Thoracic aorta (tissue), 2 donors: ENCODE measurements at regions not wholly inside any gene's neighbourhood (a gene's known extent, or its start where the extent isn't known, plus 50 kb on each side); places are given as distances from the start of the nearest gene placed in this dataset.

Experiments
- ATAC-seq: fragments of 150-250 bp; one replicate; pipeline ENCODE4 v1.8.0; 2017; ENCODE audit warnings: low read depth; ENCODE audit not compliant: insufficient number of reproducible peaks, low FRiP score
- DNase-seq: peaks from one replicate; pipeline ENCODE4 v3.0.0-alpha.2; 2020; ENCODE audit warnings: low spot score
- H3K27ac ChIP-seq, 2 donors: fragments of 200-600 bp; sonication (generic); 1 replicate in 1 of 2; 2 replicates in 1 of 2; pipeline ENCODE4 v1.5.1; 2016; ENCODE audit warnings: mild to moderate bottlenecking in 2 of 2, moderate library complexity in 2 of 2
- H3K27me3 ChIP-seq: fragments of 200-600 bp; sonication (generic); replicated peaks from 2 replicates; pipeline ENCODE4 v1.6.0; 2016; ENCODE audit warnings: mild to moderate bottlenecking; ENCODE audit not compliant: insufficient read depth
- H3K36me3 ChIP-seq: fragments of 200-600 bp; sonication (generic); one replicate; pipeline ENCODE4 v1.5.1; 2016
- H3K4me1 ChIP-seq, 2 donors: fragments of 200-600 bp; sonication (generic); 1 replicate in 1 of 2; 2 replicates in 1 of 2; pipeline versions ENCODE4 v1.5.1 to v1.6.0; 2016; ENCODE audit warnings: low read depth in 2 of 2, mild to moderate bottlenecking in 1 of 2; ENCODE audit not compliant: control insufficient read depth in 1 of 2
- H3K4me3 ChIP-seq: fragments of 200-600 bp; sonication (generic); 2 replicates; pipeline ENCODE4 v1.5.1; 2016; ENCODE audit warnings: mild to moderate bottlenecking
- H3K9me3 ChIP-seq: fragments of 200-600 bp; sonication (generic); 2 replicates; pipeline ENCODE4 v1.5.1; 2016
- TF ChIP-seq, protein P1 (sequence below): fragments of 200-600 bp; sonication (generic); IDR thresholded peaks from one replicate; pipeline ENCODE4 v1.5.1; 2019; ENCODE audit warnings: antibody characterized with exemption

DNA sequence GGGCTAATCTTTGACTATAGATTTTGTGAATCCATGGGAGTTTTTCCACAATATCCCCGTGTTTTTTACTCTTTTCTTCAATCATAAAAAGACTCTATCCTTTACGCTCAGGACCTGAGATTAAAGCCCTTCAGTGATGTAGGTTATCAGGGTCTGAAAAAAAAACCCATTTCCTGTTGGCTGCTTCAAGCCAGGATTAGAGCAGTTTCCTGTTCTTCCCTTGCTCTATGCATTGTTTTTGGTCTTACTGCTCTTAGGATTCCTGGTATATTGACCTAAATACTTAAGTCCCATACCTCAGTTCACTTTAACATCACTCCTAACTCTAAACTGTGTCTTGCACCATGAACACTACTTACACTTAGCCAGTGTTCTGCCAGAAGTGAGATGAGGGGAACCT lies 319.3 kb upstream of the CHD1 start:
- ATAC-seq (no peak), DNase-seq (no peak)
- H3K27ac ChIP-seq, result no peak overlapping the region
- no peak overlapping the region for H3K4me3 ChIP-seq
- no peaks in the 10 kb centered on the region for H3K27me3 ChIP-seq
- no peaks in the 10 kb centered on the region for H3K9me3 ChIP-seq
- TF ChIP-seq, protein P1, sequence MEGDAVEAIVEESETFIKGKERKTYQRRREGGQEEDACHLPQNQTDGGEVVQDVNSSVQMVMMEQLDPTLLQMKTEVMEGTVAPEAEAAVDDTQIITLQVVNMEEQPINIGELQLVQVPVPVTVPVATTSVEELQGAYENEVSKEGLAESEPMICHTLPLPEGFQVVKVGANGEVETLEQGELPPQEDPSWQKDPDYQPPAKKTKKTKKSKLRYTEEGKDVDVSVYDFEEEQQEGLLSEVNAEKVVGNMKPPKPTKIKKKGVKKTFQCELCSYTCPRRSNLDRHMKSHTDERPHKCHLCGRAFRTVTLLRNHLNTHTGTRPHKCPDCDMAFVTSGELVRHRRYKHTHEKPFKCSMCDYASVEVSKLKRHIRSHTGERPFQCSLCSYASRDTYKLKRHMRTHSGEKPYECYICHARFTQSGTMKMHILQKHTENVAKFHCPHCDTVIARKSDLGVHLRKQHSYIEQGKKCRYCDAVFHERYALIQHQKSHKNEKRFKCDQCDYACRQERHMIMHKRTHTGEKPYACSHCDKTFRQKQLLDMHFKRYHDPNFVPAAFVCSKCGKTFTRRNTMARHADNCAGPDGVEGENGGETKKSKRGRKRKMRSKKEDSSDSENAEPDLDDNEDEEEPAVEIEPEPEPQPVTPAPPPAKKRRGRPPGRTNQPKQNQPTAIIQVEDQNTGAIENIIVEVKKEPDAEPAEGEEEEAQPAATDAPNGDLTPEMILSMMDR, result no peak
- H3K4me1 ChIP-seq, result no peaks in the 10 kb centered on the region
- no peaks in the 10 kb centered on the region for H3K36me3 ChIP-seq

- TF ChIP-seq, protein P1, result no peak
- ATAC-seq, result no peak
- Histone ChIP-seq H3K27me3 (no peaks in the 10 kb centered on the region), H3K27ac (no peak overlapping the region), H3K9me3 (no peaks in the 10 kb centered on the region), H3K4me1 (no peaks in the 10 kb centered on the region), H3K4me3 (no peak overlapping the region), H3K36me3 (no peaks in the 10 kb centered on the region)
- DNase-seq, result no peak
Measured at GRCh38 chr5:99247346-99247745, 318.5 kb upstream of the CHD1 start.

- ATAC-seq (no peak), DNase-seq (no peak)
- Histone ChIP-seq H3K4me1 (no peaks in the 10 kb centered on the region), H3K4me3 (no peak overlapping the region), H3K27me3 (no peaks in the 10 kb centered on the region), H3K36me3 (no peaks in the 10 kb centered on the region), H3K27ac (no peak overlapping the region), H3K9me3 (no peaks in the 10 kb centered on the region)
- TF ChIP-seq, protein P1, result no peak
Measured at GRCh38 chr5:99243111-99243510, 314.3 kb upstream of the CHD1 start.

- Histone ChIP-seq H3K27me3 (no peaks in the 10 kb centered on the region), H3K4me1 (no peaks in the 10 kb centered on the region), H3K4me3 (no peak overlapping the region), H3K27ac (no peak overlapping the region), H3K9me3 (no peaks in the 10 kb centered on the region), H3K36me3 (no peaks in the 10 kb centered on the region)
- ATAC-seq, result no peak
- DNase-seq, result no peak
- TF ChIP-seq, protein P1, result no peak
Measured at GRCh38 chr5:99239826-99240360, 311.1 kb upstream of the CHD1 start.

DNA sequence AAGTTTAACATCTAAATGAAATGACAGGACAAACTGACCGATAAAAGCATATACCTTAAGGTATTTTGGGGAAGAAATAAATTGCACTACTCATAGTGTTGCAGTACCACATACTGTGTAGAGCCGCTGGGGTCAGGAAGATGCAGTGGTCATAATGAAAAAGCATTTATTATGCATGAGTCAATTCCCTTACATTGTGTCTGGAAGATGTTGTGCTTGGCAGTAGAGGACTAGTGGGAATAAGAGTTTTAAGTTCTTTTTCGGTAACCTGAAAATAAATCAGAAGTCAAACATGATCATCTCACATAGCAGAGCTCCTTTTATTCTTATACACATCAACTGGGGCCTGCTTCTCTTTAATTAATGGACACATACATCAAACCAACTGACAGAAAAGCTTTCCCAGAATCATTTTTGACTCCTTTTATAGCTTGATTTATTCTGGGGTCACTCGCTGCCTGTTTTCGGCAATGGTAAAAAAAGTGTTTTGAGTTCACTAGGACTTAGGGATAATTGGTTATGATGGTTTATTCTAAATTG lies 262.5 kb upstream of the CHD1 start:
- no peak for ATAC-seq
- DNase-seq, result no peak
- no peak overlapping the region for H3K27ac ChIP-seq
- H3K4me3 ChIP-seq, result no peak overlapping the region
- no peaks in the 10 kb centered on the region for H3K27me3 ChIP-seq
- H3K4me1 ChIP-seq, result no peaks in the 10 kb centered on the region
- H3K9me3 ChIP-seq, result no peaks in the 10 kb centered on the region
- H3K36me3 ChIP-seq, result no peaks in the 10 kb centered on the region
- TF ChIP-seq, protein P1, result no peak
